ENCODE measurements at regions not wholly inside any gene's neighbourhood (a gene's known extent, or its start where the extent isn't known, plus 50 kb on each side); places are given as distances from the start of the nearest gene placed in this dataset.

DNA sequence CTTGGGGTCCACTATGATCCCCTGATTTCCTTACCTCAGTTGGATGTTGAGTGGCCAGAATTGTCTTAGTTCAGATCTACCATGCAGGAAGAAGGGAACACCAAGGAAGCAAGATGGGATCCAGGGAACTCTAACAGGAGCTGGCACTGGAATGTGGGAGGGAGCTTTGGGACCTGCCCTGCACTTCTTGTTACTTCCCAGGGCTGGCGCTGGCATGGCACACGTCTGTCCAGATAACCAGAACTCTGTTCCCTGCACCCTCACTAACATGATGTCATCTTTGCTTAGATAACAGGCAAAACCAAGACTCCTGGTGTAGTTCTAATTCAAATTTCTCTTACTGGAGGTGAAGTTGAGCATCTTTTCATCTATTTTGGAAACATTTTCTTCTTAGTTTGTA, 550.0 kb downstream of the MN1 start:
- no peak for TF ChIP-seq REST (IDR thresholded peaks at IDR 0.05; ENCODE audit: insufficient read depth in 1 of 2, low read depth in 2 of 2, low read length in 2 of 2)
- no peak for TF ChIP-seq FOXP2 (optimal IDR thresholded peaks at IDR 0.05; ENCODE audit: borderline replicate concordance, extremely low read depth, extremely low read length, insufficient read depth)
- TF ChIP-seq TAF1 (IDR thresholded peaks at IDR 0.05; ENCODE audit: borderline replicate concordance, insufficient read depth, low read length), result no peak
- no peak for TF ChIP-seq SIN3A (IDR thresholded peaks at IDR 0.05; ENCODE audit: borderline replicate concordance, insufficient read depth, low read length)
- no peak for TF ChIP-seq POLR2AphosphoS5 (IDR thresholded peaks at IDR 0.05; ENCODE audit: low read depth, low read length)

DNA sequence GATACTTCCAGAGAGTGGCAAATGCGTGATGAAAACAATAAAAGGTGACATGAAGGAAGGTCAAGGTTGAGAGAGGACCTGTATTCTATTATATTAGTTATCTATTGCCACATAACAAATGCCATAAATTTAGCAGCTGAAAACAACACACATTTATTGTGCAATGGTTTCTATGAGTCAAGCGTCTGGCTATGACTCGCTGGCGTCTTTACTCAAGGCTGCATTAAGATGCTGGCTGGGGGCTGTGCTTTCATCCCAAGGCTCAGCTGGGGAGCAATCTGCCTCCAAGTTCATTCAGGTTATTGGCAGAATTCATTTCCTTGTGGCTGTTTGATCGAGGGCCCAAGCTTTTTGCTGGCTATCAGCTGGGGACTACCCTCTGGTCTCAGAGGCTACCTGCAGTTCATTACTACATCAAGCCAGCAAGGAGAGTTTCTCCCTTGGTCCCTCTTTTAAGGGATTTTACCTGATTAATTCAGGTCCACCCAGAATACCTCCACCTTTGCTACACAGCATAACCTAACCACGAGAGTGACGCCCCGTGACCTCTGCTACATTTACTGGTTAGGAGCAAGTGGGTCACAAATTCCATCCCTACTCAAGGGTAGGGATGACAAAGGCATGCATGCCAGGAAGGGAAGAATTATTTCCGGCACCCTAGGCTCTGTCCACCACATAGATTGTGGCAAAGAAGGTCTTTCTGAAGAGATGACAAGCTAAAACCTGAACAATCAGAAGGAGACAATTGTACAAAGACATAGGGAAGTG, 549.1 kb downstream of the MN1 start:
- TF ChIP-seq TAF1 (IDR thresholded peaks at IDR 0.05; ENCODE audit: borderline replicate concordance, insufficient read depth, low read length) (no peak), REST (IDR thresholded peaks at IDR 0.05; ENCODE audit: insufficient read depth in 1 of 2, low read depth in 2 of 2, low read length in 2 of 2) (no peak), FOXP2 (optimal IDR thresholded peaks at IDR 0.05; ENCODE audit: borderline replicate concordance, extremely low read depth, extremely low read length, insufficient read depth) (no peak), SIN3A (IDR thresholded peaks at IDR 0.05; ENCODE audit: borderline replicate concordance, insufficient read depth, low read length) (no peak), POLR2AphosphoS5 (IDR thresholded peaks at IDR 0.05; ENCODE audit: low read depth, low read length) (no peak)

DNA sequence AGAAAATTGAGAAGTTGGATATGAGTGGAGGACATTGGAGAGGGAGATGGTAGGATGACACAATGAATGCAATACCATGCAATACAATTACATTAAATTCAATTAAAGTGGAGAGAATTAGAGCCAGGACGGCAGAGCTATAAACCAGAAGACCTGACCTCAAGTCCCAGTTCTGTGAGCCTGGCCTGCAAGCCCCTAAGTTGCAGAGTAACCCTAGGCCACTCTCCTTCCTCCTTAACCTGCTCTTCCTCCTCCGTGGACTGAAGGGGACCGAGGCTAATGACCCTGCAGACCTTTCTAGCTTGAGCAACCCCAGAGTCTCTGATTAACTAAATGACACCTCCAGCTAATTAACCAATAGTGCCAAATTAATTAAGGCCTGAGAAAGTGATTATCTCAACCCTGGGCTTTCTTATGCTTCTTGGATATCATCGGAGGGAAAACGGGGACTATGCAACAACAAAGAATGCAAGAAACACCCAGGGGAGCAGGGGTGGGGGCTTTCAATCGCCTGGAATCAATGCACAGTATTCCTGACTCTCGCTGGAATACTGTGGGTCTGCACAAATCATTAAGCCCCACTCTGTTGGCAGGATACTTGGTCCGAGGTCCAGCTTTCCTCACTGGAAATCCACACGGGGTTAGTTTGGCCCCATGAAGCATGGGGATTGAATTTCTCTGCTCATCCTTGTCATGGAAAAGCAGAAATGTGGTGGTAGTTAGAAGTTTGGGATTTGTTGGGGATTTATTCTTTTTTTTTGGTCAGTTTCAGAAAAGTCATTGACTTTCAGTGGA, 548.3 kb downstream of the MN1 start:
- TF ChIP-seq TAF1 (IDR thresholded peaks at IDR 0.05; ENCODE audit: borderline replicate concordance, insufficient read depth, low read length) (no peak), FOXP2 (optimal IDR thresholded peaks at IDR 0.05; ENCODE audit: borderline replicate concordance, extremely low read depth, extremely low read length, insufficient read depth) (no peak), SIN3A (IDR thresholded peaks at IDR 0.05; ENCODE audit: borderline replicate concordance, insufficient read depth, low read length) (no peak)

- TF ChIP-seq POLR2AphosphoS5 (IDR thresholded peaks at IDR 0.05; ENCODE audit: low read depth, low read length) (no peak), TAF1 (IDR thresholded peaks at IDR 0.05; ENCODE audit: borderline replicate concordance, insufficient read depth, low read length) (no peak), FOXP2 (optimal IDR thresholded peaks at IDR 0.05; ENCODE audit: borderline replicate concordance, extremely low read depth, extremely low read length, insufficient read depth) (no peak), SIN3A (IDR thresholded peaks at IDR 0.05; ENCODE audit: borderline replicate concordance, insufficient read depth, low read length) (no peak), REST (IDR thresholded peaks at IDR 0.05; ENCODE audit: insufficient read depth in 1 of 2, low read depth in 2 of 2, low read length in 2 of 2) (no peak)
These were observed 546.0 kb downstream of the MN1 start for GRCh38 chr22:27255580-27255979.

GRCh38 chr22:27257987-27258386, 543.6 kb downstream of the MN1 start:
- no peak for TF ChIP-seq TAF1 (IDR thresholded peaks at IDR 0.05; ENCODE audit: borderline replicate concordance, insufficient read depth, low read length)
- no peak for TF ChIP-seq REST (IDR thresholded peaks at IDR 0.05; ENCODE audit: insufficient read depth in 1 of 2, low read depth in 2 of 2, low read length in 2 of 2)

Data from PFSK-1 (cell line).